AML-193 (cell line): ENCODE measurements at regions not wholly inside any gene's neighbourhood (a gene's known extent, or its start where the extent isn't known, plus 50 kb on each side); places are given as distances from the start of the nearest gene placed in this dataset.

Experiments used
- DNase-seq, 2 experiments: peaks; one replicate each; lab custom pipeline; 2025; lab: John Stamatoyannopoulos, UW

- no peak for DNase-seq
Measured at GRCh38 chr16:5653041-5653440, 555.4 kb upstream of the EEF2KMT start.

- no peak for DNase-seq
Measured at GRCh38 chr16:5649762-5650743, 552.5 kb upstream of the EEF2KMT start.

- DNase-seq: no peak
Measured at GRCh38 chr16:5647051-5647450, 549.5 kb upstream of the EEF2KMT start.

GRCh38 chr16:5643855-5644531, 546.4 kb upstream of the EEF2KMT start:
- no peak for DNase-seq

GRCh38 chr16:5642436-5642835, 544.8 kb upstream of the EEF2KMT start:
- DNase-seq: no peak

- no peak for DNase-seq
Measured at GRCh38 chr16:5642011-5642410, 544.4 kb upstream of the EEF2KMT start.

GRCh38 chr16:5640883-5641282, 543.3 kb upstream of the EEF2KMT start:
- DNase-seq: no peak

GRCh38 chr16:5639531-5639930, 541.9 kb upstream of the EEF2KMT start:
- no peak for DNase-seq

- no peak for DNase-seq
Measured at GRCh38 chr16:5635331-5635730, 537.7 kb upstream of the EEF2KMT start.

GRCh38 chr16:5634666-5635180, 537.1 kb upstream of the EEF2KMT start:
- DNase-seq: no peak

GRCh38 chr16:5633845-5634440, 536.3 kb upstream of the EEF2KMT start:
- DNase-seq: peak; percentile 1 to 20

- no peak for DNase-seq
Measured at GRCh38 chr16:5622234-5622884, 524.8 kb upstream of the EEF2KMT start.

GRCh38 chr16:5621826-5622225, 524.2 kb upstream of the EEF2KMT start:
- no peak for DNase-seq

GRCh38 chr16:5619304-5619703, 521.7 kb upstream of the EEF2KMT start:
- no peak for DNase-seq

GRCh38 chr16:5616841-5617240, 519.2 kb upstream of the EEF2KMT start:
- no peak for DNase-seq

GRCh38 chr16:5615868-5616642, 518.5 kb upstream of the EEF2KMT start:
- DNase-seq: peak; percentile 8 to 11

- DNase-seq: no peak
Measured at GRCh38 chr16:5607169-5607568, 509.6 kb upstream of the EEF2KMT start.

- no peak for DNase-seq
Measured at GRCh38 chr16:5605404-5605803, 507.8 kb upstream of the EEF2KMT start.

- DNase-seq: no peak
Measured at GRCh38 chr16:5604770-5605169, 507.2 kb upstream of the EEF2KMT start.

- no peak for DNase-seq
Measured at GRCh38 chr16:5603836-5604235, 506.2 kb upstream of the EEF2KMT start.

- DNase-seq: no peak
Measured at GRCh38 chr16:5601957-5602356, 504.4 kb upstream of the EEF2KMT start.
